BLaER1 (cell line): ENCODE measurements at regions not wholly inside any gene's neighbourhood (a gene's known extent, or its start where the extent isn't known, plus 50 kb on each side); places are given as distances from the start of the nearest gene placed in this dataset.
A peak's percentile ranks its signal among the peaks of the same experiment; 100 is the strongest.

Source experiments
- H3K27ac ChIP-seq: shearing (Covaris generic); formaldehyde crosslinking; 2 replicates; pipeline ENCODE4 v1.8.1; 2022
- H3K27me3 ChIP-seq: shearing (Covaris generic); formaldehyde crosslinking; 2 replicates; pipeline ENCODE4 v1.8.1; 2022
- H3K36me3 ChIP-seq: shearing (Covaris generic); formaldehyde crosslinking; 2 replicates; pipeline ENCODE4 v1.8.1; 2022
- H3K4me1 ChIP-seq: shearing (Covaris generic); formaldehyde crosslinking; 2 replicates; pipeline ENCODE4 v1.8.1; 2022
- H3K4me2 ChIP-seq: shearing (Covaris generic); formaldehyde crosslinking; 2 replicates; pipeline ENCODE4 v1.8.1; 2022
- H3K4me3 ChIP-seq: shearing (Covaris generic); formaldehyde crosslinking; 2 replicates; pipeline ENCODE4 v1.8.1; 2022
- H3K9ac ChIP-seq: shearing (Covaris generic); formaldehyde crosslinking; 2 replicates; pipeline ENCODE4 v1.8.1; 2022
- H3K9me3 ChIP-seq: shearing (Covaris generic); formaldehyde crosslinking; 2 replicates; pipeline ENCODE4 v1.8.1; 2022
- H4K20me1 ChIP-seq: shearing (Covaris generic); formaldehyde crosslinking; 2 replicates; pipeline ENCODE4 v1.8.1; 2022
- Cebpa-rat ChIP-seq: shearing (Covaris generic); IDR thresholded peaks from 2 replicates; pipeline ENCODE4 v1.8.1; 2022

DNA sequence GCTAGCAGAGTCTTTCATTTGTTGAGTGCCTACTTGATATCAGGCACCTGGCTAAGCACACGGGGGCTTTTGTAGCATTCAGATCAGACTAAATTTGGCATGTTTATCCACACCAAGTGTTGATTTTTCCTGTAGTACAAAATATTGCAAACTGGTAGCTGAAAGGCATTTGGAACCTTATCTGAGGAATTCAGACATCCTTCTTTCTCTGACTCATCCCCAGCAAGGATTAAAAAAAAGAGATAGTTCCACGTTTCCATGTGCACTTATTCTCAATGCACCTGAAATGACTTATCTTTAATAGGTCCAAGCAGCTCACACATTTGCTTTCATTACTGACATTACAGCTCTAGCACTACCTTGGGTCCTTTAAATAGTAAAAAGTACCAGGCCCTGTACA, 786.0 kb upstream of the GRM7 start:
- no peaks in the 10 kb centered on the region for H4K20me1 ChIP-seq
- H3K27ac ChIP-seq = no peak overlapping the region

DNA sequence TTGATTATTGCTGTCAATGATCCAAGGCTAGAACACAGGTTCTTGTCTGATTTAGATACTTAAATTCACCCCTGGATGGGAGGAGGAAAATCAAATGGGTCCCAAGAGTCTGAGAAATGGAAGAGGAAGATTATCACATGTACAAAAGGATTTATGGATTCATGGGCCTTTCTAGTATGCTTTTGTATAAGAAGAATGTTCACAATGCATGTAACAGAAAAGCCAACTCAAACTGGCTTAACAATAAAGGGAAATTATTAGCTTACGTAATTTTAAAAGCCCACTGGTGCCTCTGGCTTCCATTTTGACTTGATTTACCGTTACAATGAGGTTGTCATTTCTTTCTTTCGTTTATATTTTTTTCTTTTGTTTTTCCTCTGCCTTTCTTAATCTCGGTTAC, 782.5 kb upstream of the GRM7 start:
- Histone ChIP-seq H4K20me1 (no peaks in the 10 kb centered on the region), H3K4me1 (no peaks in the 10 kb centered on the region), H3K4me2 (no peak overlapping the region), H3K9me3 (no peaks in the 10 kb centered on the region), H3K4me3 (no peak overlapping the region), H3K27me3 (no peaks in the 10 kb centered on the region), H3K9ac (no peak overlapping the region), H3K36me3 (no peaks in the 10 kb centered on the region), H3K27ac (no peak overlapping the region)
- TF ChIP-seq Cebpa-rat = no peak

More for the DNA sequence above, 786.0 kb upstream of the GRM7 start:
- H3K9me3 ChIP-seq = no peaks in the 10 kb centered on the region
- no peaks in the 10 kb centered on the region for H3K27me3 ChIP-seq
- H3K4me1 ChIP-seq = no peaks in the 10 kb centered on the region
- no peaks in the 10 kb centered on the region for H3K36me3 ChIP-seq
- H3K9ac ChIP-seq = no peak overlapping the region
- TF ChIP-seq Cebpa-rat = no peak
- H3K4me3 ChIP-seq = no peak overlapping the region
- H3K4me2 ChIP-seq = no peak overlapping the region

GRCh38 chr3:6079011-6079410, 781.9 kb upstream of the GRM7 start:
- H4K20me1 ChIP-seq = no peaks in the 10 kb centered on the region
- no peaks in the 10 kb centered on the region for H3K4me1 ChIP-seq
- H3K9me3 ChIP-seq = no peaks in the 10 kb centered on the region
- no peaks in the 10 kb centered on the region for H3K36me3 ChIP-seq
- H3K4me3 ChIP-seq = no peak overlapping the region
- H3K4me2 ChIP-seq = no peak overlapping the region
- H3K9ac ChIP-seq = no peak overlapping the region
- no peaks in the 10 kb centered on the region for H3K27me3 ChIP-seq
- no peak overlapping the region for H3K27ac ChIP-seq
- no peak for TF ChIP-seq Cebpa-rat

DNA sequence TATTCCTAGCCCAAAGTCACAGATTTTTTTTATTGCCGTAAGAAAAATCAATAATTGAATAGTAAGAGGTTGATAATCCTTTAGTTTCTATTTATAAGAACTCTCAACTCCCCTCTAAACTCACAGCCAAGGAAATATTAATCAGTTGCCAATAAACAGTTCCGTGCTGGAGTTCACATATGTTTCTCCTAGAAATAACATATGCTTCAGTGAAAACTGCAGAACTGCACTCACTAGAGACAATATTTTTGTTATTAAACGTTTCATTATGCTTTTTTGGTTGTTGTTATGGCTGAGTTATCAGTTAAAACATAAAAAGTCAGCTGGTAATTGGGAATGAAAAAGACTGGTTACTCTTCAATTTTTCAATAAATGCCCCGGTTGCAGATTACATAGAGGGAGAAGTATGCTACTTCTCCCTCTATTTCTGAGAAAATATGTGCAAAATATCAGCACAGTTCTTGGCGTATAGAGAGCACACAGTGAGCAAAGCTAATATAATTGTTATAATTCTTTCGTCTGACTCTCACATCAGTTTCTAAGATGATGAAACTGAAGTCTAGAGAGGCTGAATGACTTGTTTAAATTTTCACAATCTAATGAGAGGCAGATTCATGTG, 781.2 kb upstream of the GRM7 start:
- Histone ChIP-seq H4K20me1 (no peaks in the 10 kb centered on the region), H3K9ac (no peak overlapping the region), H3K4me2 (no peak overlapping the region), H3K36me3 (no peaks in the 10 kb centered on the region), H3K27ac (no peak overlapping the region), H3K9me3 (no peaks in the 10 kb centered on the region), H3K27me3 (no peaks in the 10 kb centered on the region), H3K4me1 (no peaks in the 10 kb centered on the region), H3K4me3 (no peak overlapping the region)
- TF ChIP-seq Cebpa-rat = no peak

- Histone ChIP-seq H4K20me1 (no peaks in the 10 kb centered on the region), H3K36me3 (no peaks in the 10 kb centered on the region), H3K4me3 (no peak overlapping the region), H3K4me1 (peaks cover 11% of the 10 kb centered on the region), H3K9me3 (no peaks in the 10 kb centered on the region), H3K4me2 (peak overlapping the region; percentile 46), H3K27me3 (no peaks in the 10 kb centered on the region), H3K27ac (no peak overlapping the region), H3K9ac (no peak overlapping the region)
- no peak for TF ChIP-seq Cebpa-rat
Observed at GRCh38 chr3:6088433-6088832, 772.5 kb upstream of the GRM7 start.

- H4K20me1 ChIP-seq = no peaks in the 10 kb centered on the region
- no peaks in the 10 kb centered on the region for H3K27me3 ChIP-seq
- H3K4me2 ChIP-seq = no peak overlapping the region
- TF ChIP-seq Cebpa-rat = no peak
- no peak overlapping the region for H3K27ac ChIP-seq
- H3K9ac ChIP-seq = no peak overlapping the region
- no peaks in the 10 kb centered on the region for H3K36me3 ChIP-seq
- H3K4me3 ChIP-seq = no peak overlapping the region
- peaks cover 11% of the 10 kb centered on the region for H3K4me1 ChIP-seq
- H3K9me3 ChIP-seq = no peaks in the 10 kb centered on the region
Observed at GRCh38 chr3:6089780-6090179, 771.1 kb upstream of the GRM7 start.

DNA sequence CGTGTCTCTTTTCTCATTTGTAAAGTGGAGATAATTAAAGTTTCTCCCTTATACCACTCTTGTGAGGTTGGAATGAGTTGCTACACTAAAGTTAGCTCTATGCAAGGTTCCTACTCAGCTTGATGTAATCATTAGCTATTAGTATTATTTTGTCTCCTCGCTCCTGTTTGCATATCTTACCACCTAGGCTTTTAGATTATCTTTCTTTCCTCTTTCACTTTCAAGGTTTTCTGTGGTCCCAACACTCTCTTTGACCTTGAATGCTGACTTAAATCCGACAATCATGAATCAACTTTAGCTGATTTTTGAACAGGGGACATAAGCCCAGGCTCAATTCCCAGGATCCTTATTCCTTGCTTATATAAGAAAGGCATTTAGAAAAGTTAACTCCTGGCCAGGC, 769.7 kb upstream of the GRM7 start:
- no peak overlapping the region for H3K4me3 ChIP-seq

DNA sequence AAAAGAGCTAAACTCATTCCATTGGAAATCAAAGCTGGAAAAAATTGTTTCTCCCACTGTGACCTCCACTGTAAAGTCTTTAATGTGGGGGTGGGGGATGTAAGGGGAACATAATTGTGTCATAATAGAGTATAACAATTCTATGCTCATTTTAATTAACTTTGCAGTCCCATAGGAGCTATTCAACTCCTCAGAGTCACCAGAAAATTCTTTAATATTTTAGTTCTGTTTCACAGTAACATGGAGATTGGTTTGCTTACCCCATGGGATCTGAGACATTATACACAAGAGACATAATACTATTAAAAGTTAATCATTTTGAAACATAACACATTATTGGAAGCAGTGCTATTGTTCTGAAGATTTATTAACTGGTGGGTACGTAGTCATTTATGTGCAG, 765.9 kb upstream of the GRM7 start:
- Histone ChIP-seq H3K4me1 (no peaks in the 10 kb centered on the region), H3K9ac (no peak overlapping the region), H4K20me1 (no peaks in the 10 kb centered on the region), H3K9me3 (no peaks in the 10 kb centered on the region), H3K4me2 (no peak overlapping the region), H3K27ac (no peak overlapping the region), H3K27me3 (no peaks in the 10 kb centered on the region), H3K36me3 (no peaks in the 10 kb centered on the region), H3K4me3 (no peak overlapping the region)
- no peak for TF ChIP-seq Cebpa-rat

More for the DNA sequence above, 769.7 kb upstream of the GRM7 start:
- Histone ChIP-seq H3K9me3 (no peaks in the 10 kb centered on the region), H3K36me3 (no peaks in the 10 kb centered on the region), H3K27ac (no peak overlapping the region), H3K27me3 (no peaks in the 10 kb centered on the region), H3K4me1 (peaks cover 11% of the 10 kb centered on the region), H3K9ac (no peak overlapping the region), H3K4me2 (no peak overlapping the region), H4K20me1 (no peaks in the 10 kb centered on the region)
- no peak for TF ChIP-seq Cebpa-rat

DNA sequence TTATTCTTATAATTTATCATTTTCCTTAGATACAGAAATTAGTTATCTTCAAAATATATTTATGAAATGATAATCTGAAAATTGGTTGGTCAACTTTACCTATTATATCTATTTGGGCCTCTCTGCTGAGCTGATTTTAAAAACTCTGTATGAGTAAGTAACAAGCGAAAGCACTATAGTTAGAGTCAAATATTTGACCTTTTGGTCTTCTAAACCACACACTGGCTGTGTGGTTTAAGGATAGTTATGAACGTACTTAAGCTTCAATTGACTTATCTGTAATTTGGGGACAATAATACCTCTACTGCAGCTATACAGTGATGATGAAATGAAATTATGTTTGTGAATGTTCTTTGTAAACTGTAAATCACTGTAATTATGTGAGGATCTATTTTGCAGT, 763.9 kb upstream of the GRM7 start:
- Histone ChIP-seq H4K20me1 (no peaks in the 10 kb centered on the region), H3K27me3 (no peaks in the 10 kb centered on the region), H3K4me3 (no peak overlapping the region), H3K4me2 (no peak overlapping the region), H3K9me3 (no peaks in the 10 kb centered on the region), H3K36me3 (no peaks in the 10 kb centered on the region), H3K9ac (no peak overlapping the region), H3K4me1 (no peaks in the 10 kb centered on the region), H3K27ac (no peak overlapping the region)
- TF ChIP-seq Cebpa-rat = no peak

DNA sequence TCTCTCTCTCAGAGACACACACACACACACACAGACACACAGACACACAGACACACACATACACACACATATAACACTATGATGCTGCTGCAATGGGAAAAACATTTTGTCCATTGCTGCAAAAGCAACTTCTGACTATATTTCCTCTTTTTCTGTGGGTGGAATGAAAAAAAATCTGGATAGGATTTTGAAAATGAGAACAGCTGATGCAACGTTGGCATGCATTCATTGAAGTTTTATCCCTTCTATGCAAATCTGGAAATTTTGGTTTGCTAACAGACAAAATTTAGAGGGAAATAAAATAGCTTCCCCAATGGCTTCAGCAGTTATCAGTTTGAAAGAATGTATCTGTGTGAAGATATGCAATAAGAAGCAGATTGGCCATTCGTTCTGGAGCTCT, 763.4 kb upstream of the GRM7 start:
- no peaks in the 10 kb centered on the region for H3K9me3 ChIP-seq
- no peak for TF ChIP-seq Cebpa-rat

More for the DNA sequence above, 763.4 kb upstream of the GRM7 start:
- H3K9ac ChIP-seq = no peak overlapping the region
- no peaks in the 10 kb centered on the region for H4K20me1 ChIP-seq
- no peaks in the 10 kb centered on the region for H3K36me3 ChIP-seq
- no peaks in the 10 kb centered on the region for H3K4me1 ChIP-seq
- H3K27ac ChIP-seq = no peak overlapping the region
- no peak overlapping the region for H3K4me3 ChIP-seq
- no peak overlapping the region for H3K4me2 ChIP-seq
- H3K27me3 ChIP-seq = no peaks in the 10 kb centered on the region
